HEK293 (cell line): ENCODE measurements at regions not wholly inside any gene's neighbourhood (a gene's known extent, or its start where the extent isn't known, plus 50 kb on each side); places are given as distances from the start of the nearest gene placed in this dataset.

Experiments used
- ZFP3 ChIP-seq: fragments of 450-650 bp; formaldehyde crosslinking; IDR thresholded peaks from 2 replicates; pipeline ENCODE4 v1.5.1; 2016; ENCODE audit warnings: low read depth, missing biosample characterization, missing genetic modification characterization
- ZNF138 ChIP-seq: fragments of 450-650 bp; formaldehyde crosslinking; IDR thresholded peaks from 2 replicates; pipeline ENCODE4 v1.5.1; 2016; ENCODE audit warnings: missing biosample characterization, missing genetic modification characterization, borderline replicate concordance
- ZNF521 ChIP-seq: fragments of 450-650 bp; formaldehyde crosslinking; IDR thresholded peaks from 2 replicates; pipeline ENCODE4 v1.5.1; 2017; ENCODE audit warnings: missing biosample characterization, mild to moderate bottlenecking, missing genetic modification characterization
- TF ChIP-seq, protein P1 (sequence below): fragments of 450-650 bp; formaldehyde crosslinking; IDR thresholded peaks from 2 replicates; pipeline ENCODE4 v1.5.1; 2016; ENCODE audit warnings: missing biosample characterization, missing genetic modification characterization
- TF ChIP-seq, protein P2 (sequence below): fragments of 450-650 bp; IDR thresholded peaks from 2 replicates; pipeline ENCODE4 v1.5.1; 2018; ENCODE audit warnings: missing biosample characterization, missing genetic modification characterization

DNA sequence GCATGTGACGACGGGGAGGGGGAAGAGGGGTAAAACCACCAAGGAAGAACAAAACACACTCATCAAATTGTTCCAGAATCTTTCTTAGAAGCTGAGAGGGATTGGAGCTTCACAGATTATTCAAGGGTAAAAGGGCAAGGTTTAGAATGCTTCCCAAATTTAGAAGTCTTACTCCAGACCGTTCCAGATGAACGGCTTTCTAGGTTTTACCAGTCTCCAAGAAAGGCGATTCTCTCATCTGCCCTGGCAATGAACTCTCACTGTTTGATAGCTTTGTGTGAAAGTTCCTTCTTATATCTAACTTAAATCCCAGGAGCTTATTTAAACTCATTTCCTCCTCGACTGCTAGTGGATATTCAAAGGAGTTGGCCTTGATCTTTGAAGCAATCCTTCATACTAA is 124.3 kb upstream of the PRICKLE2 start:
- no peak for TF ChIP-seq ZFP3 (tag by site-specific recombination)
- TF ChIP-seq, protein P1, sequence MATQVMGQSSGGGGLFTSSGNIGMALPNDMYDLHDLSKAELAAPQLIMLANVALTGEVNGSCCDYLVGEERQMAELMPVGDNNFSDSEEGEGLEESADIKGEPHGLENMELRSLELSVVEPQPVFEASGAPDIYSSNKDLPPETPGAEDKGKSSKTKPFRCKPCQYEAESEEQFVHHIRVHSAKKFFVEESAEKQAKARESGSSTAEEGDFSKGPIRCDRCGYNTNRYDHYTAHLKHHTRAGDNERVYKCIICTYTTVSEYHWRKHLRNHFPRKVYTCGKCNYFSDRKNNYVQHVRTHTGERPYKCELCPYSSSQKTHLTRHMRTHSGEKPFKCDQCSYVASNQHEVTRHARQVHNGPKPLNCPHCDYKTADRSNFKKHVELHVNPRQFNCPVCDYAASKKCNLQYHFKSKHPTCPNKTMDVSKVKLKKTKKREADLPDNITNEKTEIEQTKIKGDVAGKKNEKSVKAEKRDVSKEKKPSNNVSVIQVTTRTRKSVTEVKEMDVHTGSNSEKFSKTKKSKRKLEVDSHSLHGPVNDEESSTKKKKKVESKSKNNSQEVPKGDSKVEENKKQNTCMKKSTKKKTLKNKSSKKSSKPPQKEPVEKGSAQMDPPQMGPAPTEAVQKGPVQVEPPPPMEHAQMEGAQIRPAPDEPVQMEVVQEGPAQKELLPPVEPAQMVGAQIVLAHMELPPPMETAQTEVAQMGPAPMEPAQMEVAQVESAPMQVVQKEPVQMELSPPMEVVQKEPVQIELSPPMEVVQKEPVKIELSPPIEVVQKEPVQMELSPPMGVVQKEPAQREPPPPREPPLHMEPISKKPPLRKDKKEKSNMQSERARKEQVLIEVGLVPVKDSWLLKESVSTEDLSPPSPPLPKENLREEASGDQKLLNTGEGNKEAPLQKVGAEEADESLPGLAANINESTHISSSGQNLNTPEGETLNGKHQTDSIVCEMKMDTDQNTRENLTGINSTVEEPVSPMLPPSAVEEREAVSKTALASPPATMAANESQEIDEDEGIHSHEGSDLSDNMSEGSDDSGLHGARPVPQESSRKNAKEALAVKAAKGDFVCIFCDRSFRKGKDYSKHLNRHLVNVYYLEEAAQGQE: no peak
- TF ChIP-seq, protein P2, sequence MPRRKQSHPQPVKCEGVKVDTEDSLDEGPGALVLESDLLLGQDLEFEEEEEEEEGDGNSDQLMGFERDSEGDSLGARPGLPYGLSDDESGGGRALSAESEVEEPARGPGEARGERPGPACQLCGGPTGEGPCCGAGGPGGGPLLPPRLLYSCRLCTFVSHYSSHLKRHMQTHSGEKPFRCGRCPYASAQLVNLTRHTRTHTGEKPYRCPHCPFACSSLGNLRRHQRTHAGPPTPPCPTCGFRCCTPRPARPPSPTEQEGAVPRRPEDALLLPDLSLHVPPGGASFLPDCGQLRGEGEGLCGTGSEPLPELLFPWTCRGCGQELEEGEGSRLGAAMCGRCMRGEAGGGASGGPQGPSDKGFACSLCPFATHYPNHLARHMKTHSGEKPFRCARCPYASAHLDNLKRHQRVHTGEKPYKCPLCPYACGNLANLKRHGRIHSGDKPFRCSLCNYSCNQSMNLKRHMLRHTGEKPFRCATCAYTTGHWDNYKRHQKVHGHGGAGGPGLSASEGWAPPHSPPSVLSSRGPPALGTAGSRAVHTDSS (tag by site-specific recombination): no peak
- no peak for TF ChIP-seq ZNF521
- TF ChIP-seq ZNF138: no peak
